Fibroblast of peridontal ligament (primary cell): ENCODE measurements at regions not wholly inside any gene's neighbourhood (a gene's known extent, or its start where the extent isn't known, plus 50 kb on each side); places are given as distances from the start of the nearest gene placed in this dataset.
"Not testable (repeated sequence)": the region's sequence is repeated elsewhere in the genome, so short reads cannot be mapped to it uniquely, and the experiment has no call there.

Experiments
- DNase-seq: peaks from one replicate; pipeline ENCODE4 v3.0.0-alpha.2; 2010; ENCODE audit errors: extremely low read depth

DNA sequence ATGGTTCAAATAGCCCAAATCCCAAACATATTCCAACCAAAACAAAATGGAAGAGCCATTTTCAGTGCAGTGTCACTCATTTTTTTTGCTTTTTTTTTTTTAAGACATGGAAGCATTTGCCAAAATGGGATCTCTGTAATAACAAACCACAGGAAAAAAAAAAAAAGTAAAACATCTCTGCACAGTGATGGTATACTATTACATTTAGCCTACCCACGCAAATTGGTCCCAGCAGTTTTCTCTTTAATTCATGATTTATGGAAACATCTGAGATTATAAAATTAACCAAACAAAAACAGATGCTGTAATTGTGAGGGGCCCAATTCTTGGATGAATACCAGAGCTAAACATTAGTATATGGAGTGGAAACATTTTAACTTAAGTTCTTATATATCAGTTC lies 566.6 kb downstream of the ZNF608 start:
- DNase-seq: peak; percentile 72

DNA sequence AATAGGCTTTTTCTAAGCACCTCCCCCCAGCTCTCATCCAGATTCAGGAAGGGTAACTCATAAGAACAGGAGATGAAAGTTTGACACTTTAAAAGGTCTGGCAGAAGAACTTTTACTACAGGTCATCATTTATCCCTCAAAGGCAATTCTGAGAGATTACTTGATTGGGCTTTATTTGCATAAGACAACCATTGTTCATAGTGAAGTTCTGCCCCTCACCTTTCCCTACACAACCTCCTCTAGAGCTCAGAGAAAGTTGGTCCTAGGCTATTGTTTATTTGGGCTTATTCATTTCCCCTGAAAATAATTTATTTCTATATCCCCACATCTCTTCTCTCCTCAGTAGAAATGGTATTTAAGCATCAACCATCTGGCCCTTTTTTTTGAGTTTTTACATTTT lies 568.4 kb downstream of the ZNF608 start:
- no peak for DNase-seq

DNA sequence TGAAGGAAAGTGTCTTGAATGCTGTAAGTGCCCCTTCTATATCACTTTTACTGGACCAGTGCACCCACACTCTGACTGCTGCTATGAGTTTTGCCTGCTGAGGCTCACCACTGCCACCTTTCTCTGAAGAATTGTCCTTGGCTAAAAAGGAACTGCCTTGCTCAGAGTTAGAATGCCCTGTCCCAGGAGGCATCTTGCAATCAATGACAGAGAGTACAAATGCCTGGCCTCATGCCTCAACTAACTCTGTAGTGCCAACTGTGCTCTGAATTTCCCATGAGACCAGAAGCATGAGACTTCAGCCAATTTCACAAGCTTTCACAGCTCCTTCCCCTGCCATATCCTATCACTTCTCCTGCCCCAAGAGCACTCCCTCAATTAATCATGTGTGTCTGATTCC lies 569.7 kb downstream of the ZNF608 start:
- DNase-seq: peak; percentile 27

DNA sequence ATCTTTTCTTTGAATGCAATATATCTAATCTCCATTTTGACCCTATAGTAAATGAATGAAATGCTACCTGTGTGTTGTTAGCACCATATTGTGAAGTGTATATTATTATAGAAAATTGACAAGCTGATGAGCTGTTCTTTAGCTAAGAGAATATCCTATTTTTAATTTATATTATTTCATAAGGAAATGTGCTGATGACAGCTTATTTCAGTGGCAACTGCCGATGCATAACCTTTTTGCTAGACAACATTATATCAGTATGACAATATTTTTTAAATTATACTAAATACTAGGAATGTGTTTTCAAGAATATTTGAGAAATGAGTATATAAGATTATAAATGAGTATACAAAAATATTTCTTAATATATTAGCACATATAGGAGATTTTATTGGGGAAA lies 573.1 kb downstream of the ZNF608 start:
- no peak for DNase-seq

DNA sequence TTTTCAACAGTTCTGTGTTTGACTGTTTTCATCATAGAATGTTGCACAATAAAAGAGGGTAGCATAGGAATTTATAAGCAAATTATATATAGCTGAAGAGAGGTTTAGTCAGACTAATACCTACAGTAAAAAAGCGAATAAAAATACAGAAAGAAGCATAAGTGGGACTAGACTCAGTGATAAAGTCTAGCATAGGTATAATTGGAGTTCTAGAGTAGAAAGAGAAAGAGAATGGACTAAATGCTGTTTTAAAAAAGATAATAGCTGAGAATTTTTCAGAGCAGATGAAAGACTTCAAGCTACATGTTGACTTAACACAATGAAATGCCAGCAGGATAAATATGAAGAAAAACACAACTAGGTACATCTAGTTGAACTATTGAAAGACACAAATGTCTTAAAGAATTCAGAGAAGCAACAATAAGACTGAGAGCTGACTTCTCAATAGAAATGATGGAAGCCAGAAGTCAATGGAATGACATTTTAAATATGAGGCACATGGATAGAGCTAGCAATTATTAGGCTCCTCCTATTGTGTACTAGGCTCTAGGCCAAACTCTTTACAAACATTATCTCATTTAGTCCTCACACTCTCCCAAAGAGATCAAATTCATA lies 573.9 kb downstream of the ZNF608 start:
- no peak for DNase-seq

DNA sequence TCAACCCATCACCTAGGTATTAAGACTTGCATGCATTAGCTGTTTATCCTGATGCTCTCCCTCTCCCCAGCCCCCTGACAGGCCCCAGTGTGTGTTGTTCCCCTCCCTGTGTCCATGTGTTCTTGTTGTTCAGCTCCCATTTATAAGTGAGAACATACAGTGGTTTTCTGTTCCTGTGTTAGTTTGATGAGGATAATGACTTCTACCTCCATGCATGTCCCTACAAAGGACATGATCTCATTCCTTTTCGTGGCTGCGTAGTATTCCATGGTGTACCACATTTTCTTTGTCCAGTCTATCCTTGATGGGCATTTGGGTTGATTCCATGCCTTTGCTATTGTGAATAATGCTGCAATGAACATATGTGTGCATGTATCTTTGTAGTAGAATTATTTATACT lies 578.3 kb downstream of the ZNF608 start:
- not testable (repeated sequence) for DNase-seq

DNA sequence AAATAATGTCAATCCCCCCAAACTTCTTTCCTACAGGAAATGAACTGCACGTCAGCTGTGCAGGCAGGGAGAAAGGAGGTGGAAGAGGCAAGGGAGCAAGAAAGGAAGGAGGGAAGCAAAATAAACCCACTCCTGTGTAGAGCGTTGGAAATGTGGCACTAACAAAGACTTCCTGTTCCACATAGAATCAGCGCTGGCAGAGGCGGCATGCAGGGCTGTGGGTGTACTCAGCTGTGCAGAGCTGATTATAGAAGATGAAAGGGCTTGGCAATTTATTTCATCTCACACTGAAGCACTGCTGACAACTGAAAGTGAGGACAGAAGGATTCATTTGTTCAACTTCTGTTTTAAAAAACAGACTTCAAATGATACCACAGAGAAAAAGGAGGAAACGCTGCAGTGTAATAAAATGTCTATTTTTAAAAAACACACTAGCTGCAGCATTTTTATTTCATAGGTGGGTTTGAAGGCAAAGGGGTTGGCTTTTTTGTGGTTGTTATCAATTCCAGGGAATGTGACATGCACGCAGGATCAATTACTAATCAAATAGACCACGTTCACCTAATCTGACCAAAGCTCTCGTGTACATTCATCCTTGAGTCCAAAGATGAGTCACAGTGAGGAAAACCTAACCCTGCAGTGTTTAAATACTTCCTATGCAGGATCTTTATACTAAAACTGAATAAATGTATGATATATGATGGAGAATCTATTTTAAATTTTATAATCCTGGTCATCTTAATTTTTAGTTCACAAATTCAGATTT lies 583.5 kb downstream of the ZNF608 start:
- DNase-seq: peak; percentile 24

DNA sequence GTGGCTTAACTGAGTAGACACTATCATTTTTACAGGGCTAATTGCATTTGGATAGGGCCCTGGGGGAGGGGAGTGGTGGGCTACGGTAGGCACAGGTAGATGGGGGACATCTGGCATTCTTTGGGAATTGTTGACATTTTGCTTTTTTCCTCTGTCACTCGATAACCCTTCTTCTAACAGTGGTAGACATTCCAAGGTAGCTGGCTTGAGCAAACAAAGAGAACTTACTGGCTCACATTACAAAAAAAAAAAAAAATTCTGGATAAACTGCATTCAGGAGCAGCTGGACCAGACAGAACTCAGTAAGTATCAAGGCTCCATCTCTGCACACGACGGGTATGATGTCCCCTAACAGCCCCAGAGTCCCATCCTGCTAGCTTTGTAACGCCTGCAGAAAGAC lies 585.2 kb downstream of the ZNF608 start:
- DNase-seq: no peak

DNA sequence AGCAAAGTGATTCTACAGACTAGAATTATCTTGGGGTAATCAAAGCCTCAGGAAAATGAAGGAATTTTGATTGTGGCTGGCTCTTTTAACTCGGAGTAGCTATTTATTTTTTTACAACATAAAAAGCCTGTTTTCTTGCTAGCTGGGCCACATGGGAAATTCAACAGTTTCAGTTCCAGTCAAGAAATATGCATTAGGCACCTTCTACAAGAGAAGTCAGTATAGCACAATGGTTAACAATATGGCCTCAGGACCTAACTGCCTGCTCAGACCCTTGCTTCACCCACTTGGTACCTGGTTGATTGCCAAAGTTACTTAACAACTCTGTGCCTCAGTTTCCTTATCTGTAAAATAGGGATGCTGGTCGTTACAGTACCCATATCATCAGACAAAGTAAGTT lies 586.2 kb downstream of the ZNF608 start:
- no peak for DNase-seq

DNA sequence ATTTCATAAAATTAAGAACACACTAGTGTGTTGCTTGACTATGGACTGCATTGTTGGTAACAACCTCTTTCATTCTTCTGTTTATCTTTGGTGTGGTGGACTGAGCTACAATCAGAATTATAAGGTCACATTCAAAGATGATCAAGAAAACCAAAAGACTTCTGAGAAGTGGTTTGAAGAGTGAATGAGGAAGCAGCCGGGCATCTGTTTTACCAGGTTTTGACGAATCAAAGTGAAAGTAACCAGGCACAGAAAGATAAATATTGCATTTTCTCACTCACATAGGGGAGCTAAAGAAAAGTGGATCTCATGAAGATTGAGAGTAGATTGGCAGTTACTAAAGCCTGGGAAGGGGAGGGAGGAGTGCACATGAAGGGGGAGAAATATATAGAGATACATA lies 589.1 kb downstream of the ZNF608 start:
- DNase-seq: peak; percentile 60

DNA sequence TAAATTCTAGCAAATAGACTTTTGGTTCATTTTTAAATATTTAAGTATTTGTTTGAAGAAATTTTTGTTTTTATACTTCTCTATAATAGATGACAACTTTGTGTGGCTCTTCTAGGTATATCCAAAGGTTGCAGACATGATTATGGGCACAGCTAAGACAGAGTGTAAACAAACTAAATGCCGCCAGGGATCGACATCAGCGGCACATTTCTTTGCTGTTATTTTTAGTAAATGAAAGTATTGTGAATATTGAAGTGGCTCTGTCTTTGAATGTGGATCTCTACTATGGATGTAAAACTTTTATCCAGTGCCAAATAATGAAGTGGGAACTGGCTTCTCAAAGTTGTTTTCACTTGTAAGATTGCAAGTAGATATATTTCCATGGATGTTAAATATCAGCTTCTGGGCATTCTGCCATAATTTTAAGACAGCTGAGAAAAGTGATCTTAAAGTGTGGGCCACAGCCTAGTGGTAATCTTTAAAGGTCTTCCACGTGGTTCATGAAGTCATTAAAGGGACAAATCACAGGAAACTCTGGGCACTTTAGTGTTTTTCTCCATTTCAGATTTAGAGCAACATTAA lies 589.9 kb downstream of the ZNF608 start:
- DNase-seq: peak; percentile 79

DNA sequence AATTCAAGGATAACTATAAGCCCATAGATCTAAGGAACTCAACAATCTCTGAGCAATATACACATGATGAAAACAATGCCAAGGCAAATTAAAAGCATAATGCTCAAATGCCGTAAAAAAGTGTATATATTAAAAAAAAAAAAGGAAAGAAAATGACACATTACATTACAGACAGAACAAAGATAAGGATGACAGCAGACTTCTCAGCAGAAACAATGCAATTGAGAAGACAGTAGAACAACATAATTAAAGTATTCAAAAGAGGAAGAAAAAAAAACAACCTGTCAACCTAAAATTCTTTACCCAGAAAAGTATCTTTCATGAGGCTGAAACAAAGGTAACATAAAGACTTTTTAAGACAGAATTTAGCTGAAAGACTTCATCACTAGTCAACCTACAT lies 591.7 kb downstream of the ZNF608 start:
- DNase-seq: no peak

DNA sequence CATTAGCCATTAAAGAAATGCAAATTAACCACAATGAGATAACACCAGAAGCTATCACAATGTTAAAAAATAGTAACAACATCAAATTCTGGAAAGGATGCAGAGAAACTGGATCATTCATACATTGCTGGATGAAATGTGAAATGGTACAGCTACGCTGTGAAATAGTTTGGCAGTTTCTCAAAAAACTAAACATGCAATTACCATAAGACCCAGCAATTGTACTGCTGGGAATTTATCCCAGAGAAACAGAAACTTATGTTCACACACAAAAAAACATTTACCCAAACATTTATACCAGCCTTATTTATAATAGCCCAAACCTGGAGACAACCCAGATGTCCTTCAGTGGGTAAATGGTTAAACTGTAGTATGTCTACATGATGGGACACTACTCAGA lies 592.9 kb downstream of the ZNF608 start:
- DNase-seq: no peak

DNA sequence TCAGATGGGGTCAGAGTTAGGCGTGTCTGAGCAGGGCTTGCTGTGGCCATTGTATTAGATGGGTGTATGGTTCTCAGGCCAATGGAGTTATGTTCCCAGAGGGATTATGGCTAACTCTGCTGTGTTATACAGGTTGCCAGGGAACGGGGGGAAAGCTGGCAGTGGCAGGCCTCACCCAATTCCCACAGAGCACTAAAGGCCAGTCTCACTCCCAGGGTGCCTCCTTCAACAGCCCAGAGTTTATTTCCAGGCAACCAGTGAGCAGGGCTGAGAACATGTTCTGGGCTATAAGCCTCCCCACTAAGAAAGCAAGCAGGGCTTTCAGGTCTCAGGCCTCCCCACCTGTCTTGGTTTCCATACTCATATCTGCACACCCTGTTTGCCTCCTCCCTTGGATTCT lies 597.9 kb downstream of the ZNF608 start:
- no peak for DNase-seq

DNA sequence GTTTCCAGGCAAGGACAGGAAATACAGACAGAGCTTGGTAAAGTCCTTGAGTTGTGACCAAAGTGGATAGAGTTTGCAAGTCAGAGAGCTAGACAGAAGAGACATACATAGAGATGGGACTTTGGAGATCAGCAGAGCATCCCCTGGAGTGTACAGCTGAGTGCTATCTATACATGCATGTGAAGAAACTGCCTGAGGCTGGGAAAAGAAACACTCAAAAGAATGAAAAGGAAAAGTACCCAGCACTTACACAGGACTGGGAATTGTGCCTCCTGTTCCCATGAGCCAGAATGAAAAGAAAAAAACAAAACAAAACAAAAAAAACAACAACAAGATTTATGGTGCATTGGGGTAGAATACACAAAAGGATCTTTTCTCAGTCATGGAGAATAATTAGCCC lies 606.4 kb downstream of the ZNF608 start:
- DNase-seq: no peak

DNA sequence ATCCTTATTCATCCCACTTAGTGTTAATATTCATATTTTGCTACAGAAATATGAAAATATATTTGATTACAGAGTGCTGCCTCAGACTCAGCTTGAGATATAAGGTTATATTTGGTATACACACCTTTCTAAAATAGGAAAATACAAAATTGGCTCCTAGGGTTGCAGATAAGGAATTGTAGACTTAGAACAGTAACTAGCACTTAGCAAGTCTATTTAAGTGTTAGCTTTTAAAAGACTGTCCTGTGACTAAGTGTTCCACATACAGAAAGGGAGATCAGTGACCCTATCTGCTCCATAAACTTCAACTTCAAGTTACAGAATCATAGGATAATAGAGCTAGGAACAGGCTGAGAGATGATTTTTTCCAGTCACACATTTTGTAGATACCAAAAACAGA lies 607.0 kb downstream of the ZNF608 start:
- no peak for DNase-seq

DNA sequence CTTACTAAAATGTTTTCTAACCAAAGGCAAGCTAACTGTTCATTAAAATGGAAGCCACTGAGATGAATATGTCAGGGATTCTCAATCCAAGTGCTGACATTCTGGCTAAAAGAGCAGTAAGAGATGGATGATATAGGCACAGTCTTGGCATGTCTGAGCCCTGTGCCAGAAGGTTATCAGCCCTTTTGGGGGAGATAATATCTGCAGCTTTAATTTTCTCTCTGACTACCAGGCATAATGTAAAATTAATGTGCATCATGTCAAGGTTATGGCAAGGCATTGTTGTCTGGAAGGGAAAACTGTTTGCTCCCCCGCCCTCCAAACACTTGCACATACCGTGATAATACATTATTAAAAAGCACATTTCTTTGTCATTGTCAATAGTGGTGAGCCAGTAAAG lies 609.8 kb downstream of the ZNF608 start:
- DNase-seq: no peak

DNA sequence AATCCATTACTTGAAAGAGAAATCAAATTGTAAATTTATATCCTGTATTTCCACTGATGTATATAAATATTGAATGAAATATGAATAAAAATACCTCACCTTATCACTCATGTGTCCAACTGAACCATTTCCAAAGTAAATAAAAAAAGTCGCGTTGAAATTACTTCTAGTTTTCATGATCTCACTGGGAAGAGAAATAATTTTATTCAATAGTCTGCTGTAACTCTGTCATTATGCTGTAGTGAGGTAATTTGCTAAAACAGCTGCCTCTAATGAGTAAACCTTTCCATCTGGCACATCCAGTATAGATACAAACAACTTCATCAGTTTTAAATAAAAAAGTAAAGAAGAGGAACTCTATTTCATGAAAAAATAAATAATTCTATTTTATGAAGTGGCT lies 611.5 kb downstream of the ZNF608 start:
- no peak for DNase-seq

DNA sequence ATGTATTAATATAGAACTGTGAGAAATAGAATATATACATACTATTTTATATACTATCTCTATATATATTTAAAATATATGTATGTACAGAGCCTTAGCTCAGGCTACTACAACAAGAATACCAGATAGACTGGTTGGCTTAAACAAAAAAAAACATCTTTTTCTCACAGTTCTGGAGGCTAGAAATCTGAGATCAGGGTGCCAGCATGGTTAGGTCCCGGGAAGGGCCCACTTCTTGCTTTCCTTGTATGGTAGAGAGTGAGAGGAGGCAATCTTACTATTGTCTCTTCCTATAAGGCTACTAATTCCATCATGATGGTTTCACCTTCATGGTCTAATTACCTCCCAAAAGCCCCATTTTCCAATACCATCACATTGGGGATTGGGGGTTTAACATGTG lies 613.0 kb downstream of the ZNF608 start:
- no peak for DNase-seq

DNA sequence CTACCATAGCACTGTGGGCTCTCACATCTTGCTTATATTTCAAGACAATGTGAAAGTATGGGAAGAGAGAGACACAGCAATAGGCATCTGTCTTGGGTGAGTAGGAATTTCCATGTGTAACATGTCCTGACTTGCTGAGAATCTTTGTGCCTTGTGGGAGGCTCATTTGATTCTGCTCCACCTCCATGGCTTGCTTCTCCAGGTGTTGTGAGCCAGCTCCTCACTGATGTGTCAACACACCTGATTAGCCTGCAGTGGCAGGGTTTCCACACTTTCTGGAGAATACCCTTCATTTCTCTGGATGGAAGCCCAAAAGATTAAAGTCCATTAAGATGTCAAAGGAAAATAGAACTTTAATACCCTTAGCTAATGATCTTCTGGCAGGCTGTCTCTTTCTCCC lies 613.6 kb downstream of the ZNF608 start:
- no peak for DNase-seq

DNA sequence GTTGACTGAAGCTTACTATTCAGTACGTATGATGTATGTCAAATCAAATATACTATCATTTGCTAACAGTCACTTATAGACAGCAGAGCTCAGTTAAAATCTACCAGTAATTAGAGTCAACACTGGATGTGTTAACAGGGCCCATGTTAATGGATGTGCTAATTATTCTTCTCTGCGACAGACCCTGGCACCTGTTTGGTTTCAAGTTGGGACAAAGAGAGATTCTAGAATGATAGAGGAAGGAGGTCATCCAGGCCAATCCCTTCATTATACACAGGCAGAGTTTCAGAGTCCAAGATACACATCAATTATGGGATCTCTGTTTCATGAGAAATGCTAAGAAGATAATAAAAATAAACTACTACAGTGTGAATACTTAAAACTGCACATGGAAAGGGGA lies 615.0 kb downstream of the ZNF608 start:
- DNase-seq: no peak

DNA sequence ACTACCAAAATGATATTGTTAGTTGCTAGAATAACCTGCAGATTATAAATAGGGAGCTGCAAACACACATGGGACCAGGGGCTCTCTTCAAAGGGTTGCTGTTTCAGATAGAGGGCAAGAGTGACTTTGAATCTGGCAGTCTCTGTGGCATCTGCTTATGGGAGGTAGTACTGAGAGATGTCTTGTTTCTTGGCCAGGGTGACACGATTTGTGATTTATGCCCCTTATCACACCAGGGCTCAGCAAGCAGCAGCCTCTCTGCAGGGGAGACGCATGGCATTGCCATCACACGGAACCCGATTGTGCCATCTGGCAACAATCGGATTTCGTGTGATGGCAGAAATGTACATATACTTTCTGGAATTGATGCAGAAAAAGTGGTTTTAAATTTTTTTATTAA lies 615.6 kb downstream of the ZNF608 start:
- no peak for DNase-seq

DNA sequence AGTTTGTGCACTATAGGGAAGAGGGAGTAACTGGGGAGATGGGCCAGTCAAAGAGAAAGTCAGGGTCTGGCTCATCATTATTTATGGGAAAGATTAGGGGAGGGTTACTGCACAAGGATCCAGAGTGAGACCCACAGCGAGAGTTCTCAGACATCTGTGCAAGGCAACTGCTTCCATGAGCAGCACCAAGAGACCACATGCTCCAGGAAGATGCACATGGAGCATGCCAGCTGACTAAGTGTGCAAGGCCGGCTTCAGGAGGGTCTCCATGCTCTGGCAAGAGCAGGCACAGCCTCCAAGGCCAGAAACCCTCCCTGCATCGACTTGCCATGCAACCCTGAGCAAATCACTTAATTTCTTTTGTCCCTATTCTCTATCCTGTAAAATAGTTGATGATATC lies 616.9 kb downstream of the CSNK1G3 start:
- DNase-seq: no peak
